HG02623 (cell line): ENCODE measurements at regions not wholly inside any gene's neighbourhood (a gene's known extent, or its start where the extent isn't known, plus 50 kb on each side); places are given as distances from the start of the nearest gene placed in this dataset.
"Not testable (repeated sequence)": the region's sequence is repeated elsewhere in the genome, so short reads cannot be mapped to it uniquely, and the experiment has no call there.

Source experiments
- ATAC-seq: cut with Tn5 transposase; IDR thresholded peaks from one replicate; pipeline ENCODE4 v1.9.1; 2021; ENCODE audit warnings: moderate library complexity; ENCODE audit not compliant: unreplicated experiment

- not testable (repeated sequence) for ATAC-seq
Measured at GRCh38 chr2:16415861-16416260, 249.8 kb downstream of the CYRIA start.

GRCh38 chr2:16413947-16414346 lies 251.7 kb downstream of the CYRIA start:
- no peak for ATAC-seq

GRCh38 chr2:16413285-16413684 lies 252.3 kb downstream of the CYRIA start:
- ATAC-seq: no peak

- ATAC-seq: no peak
Measured at GRCh38 chr2:16412321-16413030, 253.2 kb downstream of the CYRIA start.

- ATAC-seq: no peak
Measured at GRCh38 chr2:16411788-16412187, 253.8 kb downstream of the CYRIA start.

GRCh38 chr2:16409849-16410248 lies 255.8 kb downstream of the CYRIA start:
- ATAC-seq: no peak

- ATAC-seq: no peak
Measured at GRCh38 chr2:16409006-16409390, 256.6 kb downstream of the CYRIA start.

- ATAC-seq: no peak
Measured at GRCh38 chr2:16408331-16409005, 257.2 kb downstream of the CYRIA start.

- ATAC-seq: no peak
Measured at GRCh38 chr2:16407358-16407757, 258.3 kb downstream of the CYRIA start.

- no peak for ATAC-seq
Measured at GRCh38 chr2:16406496-16407289, 258.9 kb downstream of the CYRIA start.

- no peak for ATAC-seq
Measured at GRCh38 chr2:16405551-16405950, 260.1 kb downstream of the CYRIA start.

GRCh38 chr2:16404551-16405300 lies 260.9 kb downstream of the CYRIA start:
- ATAC-seq: no peak

GRCh38 chr2:16404146-16404545 lies 261.5 kb downstream of the CYRIA start:
- ATAC-seq: no peak

- no peak for ATAC-seq
Measured at GRCh38 chr2:16402891-16403290, 262.7 kb downstream of the CYRIA start.

GRCh38 chr2:16401761-16402300 lies 263.8 kb downstream of the CYRIA start:
- no peak for ATAC-seq

GRCh38 chr2:16400127-16400623 lies 265.5 kb downstream of the CYRIA start:
- no peak for ATAC-seq

- no peak for ATAC-seq
Measured at GRCh38 chr2:16398486-16399043, 267.1 kb downstream of the CYRIA start.

- ATAC-seq: no peak
Measured at GRCh38 chr2:16397681-16398475, 267.8 kb downstream of the CYRIA start.

GRCh38 chr2:16396986-16397385 lies 268.6 kb downstream of the CYRIA start:
- no peak for ATAC-seq

- no peak for ATAC-seq
Measured at GRCh38 chr2:16396171-16396570, 269.5 kb downstream of the CYRIA start.
